IPS DF 19.7 (cell line): ENCODE measurements at regions not wholly inside any gene's neighbourhood (a gene's known extent, or its start where the extent isn't known, plus 50 kb on each side); places are given as distances from the start of the nearest gene placed in this dataset.
"Not testable (repeated sequence)": the region's sequence is repeated elsewhere in the genome, so short reads cannot be mapped to it uniquely, and the experiment has no call there.

Experiments
- DNase-seq: peaks from one replicate; pipeline ENCODE4 v3.0.0-alpha.2; 2013; ENCODE audit warnings: low read depth, low spot score

GRCh38 chr2:128613351-128613750 lies 294.7 kb upstream of the HS6ST1 start:
- DNase-seq = no peak

DNA sequence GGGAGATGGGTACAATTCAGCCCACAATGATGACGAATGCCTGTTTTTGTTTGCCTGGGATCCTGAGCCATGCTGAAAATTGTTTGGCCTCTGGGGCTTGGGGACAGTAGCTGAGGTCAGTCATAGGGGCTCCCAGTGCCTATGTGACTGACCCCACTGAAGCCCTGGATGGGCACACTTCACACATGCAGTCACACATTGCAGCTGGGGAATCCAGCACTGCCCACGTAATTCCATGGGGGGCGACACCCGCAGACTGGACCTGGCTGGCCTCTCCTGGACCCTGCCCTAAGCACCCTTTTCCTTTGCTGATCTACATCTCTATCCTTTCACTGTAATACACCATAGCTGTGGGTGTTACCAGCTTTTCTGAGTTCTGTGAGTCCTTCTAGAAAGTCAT lies 295.2 kb upstream of the HS6ST1 start:
- DNase-seq = no peak

GRCh38 chr2:128614907-128615306 lies 296.2 kb upstream of the HS6ST1 start:
- not testable (repeated sequence) for DNase-seq

DNA sequence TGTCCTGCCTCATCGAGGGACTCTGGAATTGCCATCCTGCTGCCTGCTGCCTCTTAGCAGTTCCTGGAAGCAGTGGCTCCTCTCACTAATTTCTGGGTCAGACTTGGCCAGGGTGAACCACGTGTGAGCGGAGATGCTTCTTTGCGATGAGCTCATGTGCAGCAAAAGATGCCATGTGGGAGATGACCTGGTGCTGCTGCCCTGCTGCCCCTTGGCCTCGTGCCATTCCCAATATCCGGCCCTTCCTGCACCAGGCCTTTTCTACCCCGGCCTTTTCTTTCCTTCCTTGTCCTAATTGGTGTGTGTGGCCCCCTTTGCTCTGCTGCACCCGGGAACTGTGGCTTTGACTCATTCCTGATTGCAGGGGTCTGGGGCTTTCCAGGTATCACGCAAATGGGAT lies 296.9 kb upstream of the HS6ST1 start:
- no peak for DNase-seq

DNA sequence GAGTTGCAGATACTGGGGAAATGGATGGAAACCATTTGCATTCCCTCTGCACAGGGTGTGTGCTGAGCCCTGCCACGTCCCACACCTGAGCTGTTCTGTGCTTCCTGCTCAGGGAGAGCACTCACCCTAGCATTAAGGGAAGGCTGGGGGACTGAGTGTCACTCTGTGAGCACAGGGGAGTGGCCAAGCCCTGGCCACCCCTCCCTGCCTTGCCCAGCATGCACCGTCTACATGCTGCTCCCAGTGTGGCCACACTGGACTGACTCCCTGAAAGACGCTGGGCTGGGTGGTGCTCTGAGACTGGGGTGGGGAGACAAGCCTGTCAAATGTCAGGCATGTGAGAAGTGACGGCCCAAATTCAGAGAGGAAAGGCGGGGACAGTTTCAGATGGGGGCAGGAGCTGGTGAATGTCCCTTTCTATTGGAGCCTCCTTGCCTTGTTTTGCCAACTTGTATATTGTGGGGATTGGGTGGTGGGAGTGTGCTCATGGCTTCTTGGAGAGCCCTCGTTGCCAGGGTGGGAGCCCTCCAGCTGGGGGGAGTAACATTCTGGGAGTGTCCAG lies 298.4 kb upstream of the HS6ST1 start:
- no peak for DNase-seq

DNA sequence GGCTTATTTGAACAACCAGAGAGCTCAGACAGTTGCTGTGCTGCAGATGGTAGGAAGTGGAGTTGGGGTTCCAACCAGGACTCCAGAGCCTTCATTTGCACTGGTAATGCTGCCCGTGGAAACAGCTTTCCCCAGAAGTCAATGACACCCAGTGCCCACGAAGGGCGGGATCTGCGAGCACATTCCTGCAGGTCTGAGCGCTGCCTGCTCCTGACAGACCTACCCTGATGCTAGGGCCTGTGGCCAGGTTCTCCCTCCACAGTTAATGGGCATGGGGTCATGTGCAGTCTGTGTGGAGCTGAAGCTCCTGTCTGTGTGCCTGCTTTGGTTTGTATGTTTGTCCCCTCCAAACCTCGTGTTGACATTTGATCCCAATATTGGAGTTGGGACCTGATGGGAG lies 299.0 kb upstream of the HS6ST1 start:
- no peak for DNase-seq

DNA sequence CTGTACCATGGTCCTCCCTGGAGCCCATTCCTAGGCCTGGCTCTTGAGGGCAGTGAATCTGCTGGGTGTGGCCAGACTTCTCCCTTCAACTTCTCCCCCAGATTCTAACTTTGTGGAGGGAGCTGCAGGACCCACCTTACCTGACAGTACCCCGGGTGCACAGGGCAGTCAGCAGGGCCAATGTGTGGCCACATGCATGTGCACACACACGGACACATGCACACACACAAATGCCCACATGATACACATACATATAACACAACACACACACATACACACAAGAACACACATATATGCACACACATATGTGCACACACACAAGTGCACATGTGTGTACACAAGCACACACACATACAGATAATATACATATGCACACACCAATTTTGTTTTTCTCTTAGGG lies 300.0 kb upstream of the HS6ST1 start:
- no peak for DNase-seq

DNA sequence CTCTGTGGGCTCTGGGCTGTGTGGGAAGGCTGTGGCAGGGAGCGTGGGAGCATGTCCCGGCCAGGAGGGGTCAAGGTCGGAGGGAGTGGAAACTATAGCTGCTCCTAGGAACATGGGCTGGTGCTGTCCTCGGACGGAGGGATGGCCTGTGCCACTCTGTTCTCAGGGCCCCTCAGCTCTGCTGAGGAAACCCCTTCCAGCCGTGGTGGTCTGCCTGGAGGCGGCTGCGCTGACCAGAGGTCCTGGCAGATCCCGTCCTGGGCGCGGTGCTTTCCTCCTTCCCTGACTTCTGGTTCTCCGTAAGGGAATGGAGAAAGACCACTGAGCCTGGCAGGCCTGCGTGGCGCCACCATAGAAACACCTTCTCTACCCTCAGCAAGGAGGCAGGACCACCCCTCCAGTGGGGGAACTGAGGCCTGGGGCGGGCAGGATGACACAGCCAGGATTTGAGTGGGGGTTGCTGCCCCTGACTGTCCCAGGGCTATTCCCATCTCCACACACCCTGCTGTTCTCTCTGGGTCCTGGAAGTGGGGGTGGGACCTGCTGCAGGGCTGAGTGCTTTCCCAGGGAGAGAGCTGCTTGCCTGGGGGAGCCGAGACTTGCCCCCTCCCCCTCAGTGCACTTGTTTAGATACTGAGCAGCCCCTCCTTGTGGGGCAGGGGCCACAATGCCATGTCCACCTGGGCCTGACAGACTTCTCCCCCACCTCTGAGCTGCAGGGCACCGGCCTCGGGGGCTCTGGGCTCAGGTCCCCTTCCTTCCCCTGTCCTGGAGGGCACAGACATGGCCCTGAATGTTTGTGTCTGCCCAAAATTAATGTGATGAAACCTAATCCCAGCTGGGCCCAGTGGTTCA lies 301.0 kb upstream of the HS6ST1 start:
- DNase-seq = no peak

DNA sequence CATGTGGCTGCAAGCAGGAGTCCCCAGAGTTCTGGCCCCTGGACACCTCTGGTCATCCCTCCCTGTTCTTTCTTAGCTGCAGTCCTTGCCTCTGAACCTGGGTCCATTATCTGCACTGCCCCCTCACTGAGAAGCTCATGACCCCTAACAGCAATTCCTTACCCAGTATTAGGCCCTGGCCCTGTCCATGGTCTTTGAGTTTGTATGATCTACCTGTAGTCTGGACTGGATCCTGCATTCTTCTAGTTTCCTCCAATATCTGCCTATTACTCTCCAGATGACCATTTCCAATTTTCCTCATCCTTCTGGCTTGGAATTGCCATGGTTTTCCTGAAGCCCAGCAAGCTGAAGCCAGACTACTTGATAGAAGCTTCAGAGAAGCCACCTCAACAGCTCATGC lies 302.4 kb upstream of the HS6ST1 start:
- DNase-seq = no peak

- no peak for DNase-seq
These were observed 303.7 kb upstream of the HS6ST1 start for GRCh38 chr2:128622371-128622770.

GRCh38 chr2:128622955-128623620 lies 304.4 kb upstream of the HS6ST1 start:
- no peak for DNase-seq

DNA sequence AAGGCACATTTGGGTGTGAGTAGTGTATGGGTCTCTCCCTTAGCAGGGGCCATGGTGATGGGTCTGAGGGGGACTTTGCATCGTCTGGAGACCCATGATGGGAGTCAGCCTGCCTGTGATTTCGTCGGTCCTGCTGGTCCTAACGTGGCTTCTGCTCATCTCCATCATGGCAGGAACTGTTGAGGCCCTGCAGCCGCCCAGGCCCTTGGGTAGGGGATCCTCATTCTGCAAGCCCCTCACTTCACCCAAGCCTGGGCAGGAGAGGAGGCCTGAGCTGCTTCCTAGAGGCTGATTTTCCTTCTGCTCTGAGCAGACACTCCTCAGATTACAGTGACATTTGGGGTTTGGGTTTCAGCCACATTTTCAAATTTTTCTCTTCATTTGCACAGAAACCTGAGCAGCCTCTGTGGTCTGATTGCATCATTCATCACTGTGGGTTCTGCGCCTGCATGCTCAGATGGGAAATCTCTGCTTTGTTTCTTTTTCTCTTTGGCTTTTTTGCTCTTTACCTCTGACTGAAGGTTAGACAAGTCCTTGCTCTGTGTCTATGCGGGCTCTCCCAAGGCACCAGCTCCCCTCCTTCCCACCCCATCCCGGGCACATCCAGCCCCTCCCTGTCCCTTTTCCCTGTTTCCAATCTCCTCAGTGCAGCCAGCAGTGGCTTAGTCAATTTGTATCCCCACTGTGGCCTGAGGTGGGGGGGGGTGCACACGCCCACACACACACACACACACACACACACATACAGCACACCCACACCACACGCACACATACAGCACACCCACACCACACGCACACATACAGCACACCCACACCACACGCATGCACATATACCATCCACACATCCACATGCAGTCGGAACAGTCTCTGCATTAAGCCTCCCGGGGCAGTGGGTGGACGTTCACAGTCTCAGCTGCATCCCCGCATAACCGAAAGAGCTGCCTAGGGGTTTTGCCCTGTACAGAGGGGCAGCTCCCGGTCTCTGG lies 305.4 kb upstream of the HS6ST1 start:
- DNase-seq = no peak

DNA sequence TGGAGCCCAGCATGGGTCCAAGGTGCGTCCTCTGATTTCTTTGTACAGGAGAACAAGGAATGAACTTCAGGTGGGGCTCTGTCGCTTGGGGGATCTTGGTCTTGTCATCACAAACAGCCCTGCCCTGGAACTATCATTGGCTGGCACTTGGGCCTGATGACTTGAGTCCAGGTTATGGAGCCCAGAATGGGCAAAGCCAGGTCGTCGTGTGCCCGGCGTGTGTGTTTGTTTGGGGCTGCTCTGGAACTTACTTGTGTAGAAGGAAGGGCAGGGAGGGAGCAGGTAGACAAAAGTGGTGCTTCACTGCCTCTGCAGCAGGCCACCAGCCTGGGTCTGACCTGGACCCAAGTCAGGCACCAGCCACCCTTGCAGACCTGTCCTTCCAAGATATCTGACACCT lies 306.3 kb upstream of the HS6ST1 start:
- DNase-seq = no peak

- no peak for DNase-seq
These were observed 306.8 kb upstream of the HS6ST1 start for GRCh38 chr2:128625421-128625820.

- DNase-seq = no peak
These were observed 307.5 kb upstream of the HS6ST1 start for GRCh38 chr2:128625963-128626759.

GRCh38 chr2:128626760-128627511 lies 308.3 kb upstream of the HS6ST1 start:
- no peak for DNase-seq

DNA sequence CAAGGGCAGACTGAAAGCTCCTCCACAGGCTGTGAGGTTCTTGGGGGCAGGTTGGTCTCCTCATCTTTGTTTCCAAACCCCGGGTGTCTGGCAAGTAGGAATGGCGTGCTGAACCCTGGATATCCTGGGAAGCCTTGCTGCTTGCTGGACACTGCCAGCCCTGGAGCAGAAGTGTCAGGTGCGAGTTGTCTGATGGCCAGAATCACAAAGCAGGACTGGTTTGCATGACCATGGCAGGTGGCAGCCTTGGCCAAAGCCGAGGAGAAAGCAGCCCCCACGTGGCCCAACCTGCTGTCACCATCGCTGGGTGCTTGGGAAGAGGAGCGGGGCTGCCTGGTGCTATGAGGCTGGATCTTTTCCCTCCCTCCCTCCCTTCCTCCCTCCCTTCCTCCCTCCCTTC lies 309.5 kb upstream of the HS6ST1 start:
- DNase-seq = no peak

GRCh38 chr2:128628996-128629395 lies 310.3 kb upstream of the HS6ST1 start:
- no peak for DNase-seq

- no peak for DNase-seq
These were observed 312.5 kb upstream of the HS6ST1 start for GRCh38 chr2:128630974-128631697.
